Glutamatergic neuron (in vitro differentiated cells): ENCODE measurements at regions not wholly inside any gene's neighbourhood (a gene's known extent, or its start where the extent isn't known, plus 50 kb on each side); places are given as distances from the start of the nearest gene placed in this dataset.
A peak's percentile ranks its signal among the peaks of the same experiment; 100 is the strongest.

Source experiments
- DNase-seq: peaks from one replicate; pipeline ENCODE4 v3.0.0; 2022
- H3K27ac Mint-ChIP-seq: one replicate; pipeline ENCODE4 v1.8.0; 2020; ENCODE audit warnings: mild to moderate bottlenecking, mixed read lengths, inconsistent platforms; ENCODE audit not compliant: unreplicated experiment
- H3K27me3 Mint-ChIP-seq: one replicate; pipeline ENCODE4 v1.8.0; 2020; ENCODE audit warnings: mild to moderate bottlenecking, moderate library complexity, mixed read lengths, inconsistent platforms; ENCODE audit not compliant: unreplicated experiment
- H3K36me3 Mint-ChIP-seq: one replicate; pipeline ENCODE4 v1.8.0; 2020; ENCODE audit warnings: mild to moderate bottlenecking, mixed read lengths, inconsistent platforms; ENCODE audit not compliant: unreplicated experiment
- H3K4me1 Mint-ChIP-seq: one replicate; pipeline ENCODE4 v1.8.0; 2020; ENCODE audit warnings: mild to moderate bottlenecking, low read depth, mixed read lengths, inconsistent platforms; ENCODE audit not compliant: unreplicated experiment
- H3K4me3 Mint-ChIP-seq: one replicate; pipeline ENCODE4 v1.8.0; 2020; ENCODE audit warnings: mild to moderate bottlenecking, mixed read lengths, inconsistent platforms; ENCODE audit not compliant: unreplicated experiment
- H3K9me3 Mint-ChIP-seq: one replicate; pipeline ENCODE4 v1.8.0; 2020; ENCODE audit warnings: mild to moderate bottlenecking, moderate library complexity, mixed read lengths, inconsistent platforms; ENCODE audit not compliant: unreplicated experiment
- CTCF ChIP-seq: fragments of 200-600 bp; sonication (generic); IDR thresholded peaks from one replicate; pipeline ENCODE4 v1.5.0; 2021; ENCODE audit not compliant: partially characterized antibody, unreplicated experiment

- Mint-ChIP-seq H3K27ac (no peak overlapping the region), H3K4me3 (no peak overlapping the region), H3K36me3 (no peaks in the 10 kb centered on the region), H3K27me3 (peaks cover 2% of the 10 kb centered on the region), H3K9me3 (peaks cover 4% of the 10 kb centered on the region), H3K4me1 (peaks cover 28% of the 10 kb centered on the region)
- no peak for TF ChIP-seq CTCF
- no peak for DNase-seq
These were observed 206.7 kb upstream of the RFC3 start for GRCh38 chr13:33611121-33611805.

DNA sequence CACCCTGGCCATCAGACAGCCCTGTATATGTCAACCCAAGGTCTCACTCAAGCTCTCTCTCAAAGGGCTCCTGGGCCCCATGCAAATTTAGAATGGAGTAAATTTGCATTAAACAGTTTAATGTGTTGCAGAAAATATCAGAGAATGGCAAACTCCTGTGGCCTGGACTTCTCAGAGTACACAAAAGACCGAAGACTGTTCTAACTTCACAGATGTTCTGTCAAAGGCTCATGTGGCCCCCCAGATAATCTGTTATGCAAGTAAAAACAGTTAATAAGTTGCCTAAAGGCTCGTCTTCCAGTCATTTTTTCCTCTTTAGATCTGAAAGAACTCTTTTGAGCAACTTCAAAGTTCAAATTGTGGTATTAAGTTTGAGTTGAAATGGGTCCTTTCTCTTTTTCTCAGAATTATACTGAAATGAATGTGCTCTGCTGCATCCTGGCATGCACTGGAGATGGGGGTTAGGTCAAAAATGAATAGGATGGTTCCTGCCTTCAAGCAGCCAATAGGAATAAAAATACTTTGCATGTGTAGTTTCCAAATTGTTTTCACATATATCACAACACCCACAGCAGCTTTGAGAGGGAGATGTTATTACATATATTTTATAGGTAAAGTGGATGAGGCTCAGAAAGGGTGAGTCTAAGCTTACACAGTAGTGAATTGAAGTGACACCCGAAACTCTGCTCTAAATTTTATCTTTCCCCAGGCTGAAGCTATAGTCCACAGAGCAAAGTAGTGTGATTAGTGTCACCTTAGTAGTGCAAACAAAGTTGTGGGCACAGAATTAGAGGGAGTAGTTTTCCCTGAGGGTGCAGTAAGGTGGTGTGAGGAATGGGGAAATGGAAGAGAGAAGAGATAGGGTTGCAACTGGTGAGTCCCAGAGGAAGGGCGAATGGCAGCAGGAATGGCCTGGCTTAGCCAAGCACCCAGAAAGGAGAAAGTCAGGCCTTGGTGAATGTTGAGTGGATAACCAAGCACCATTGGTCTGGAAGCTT is 205.0 kb upstream of the RFC3 start:
- Mint-ChIP-seq H3K27me3 (peaks cover 4% of the 10 kb centered on the region), H3K27ac (no peak overlapping the region), H3K9me3 (peaks cover 4% of the 10 kb centered on the region), H3K4me3 (no peak overlapping the region), H3K36me3 (no peaks in the 10 kb centered on the region), H3K4me1 (peaks cover 32% of the 10 kb centered on the region)
- TF ChIP-seq CTCF: no peak
- no peak for DNase-seq

DNA sequence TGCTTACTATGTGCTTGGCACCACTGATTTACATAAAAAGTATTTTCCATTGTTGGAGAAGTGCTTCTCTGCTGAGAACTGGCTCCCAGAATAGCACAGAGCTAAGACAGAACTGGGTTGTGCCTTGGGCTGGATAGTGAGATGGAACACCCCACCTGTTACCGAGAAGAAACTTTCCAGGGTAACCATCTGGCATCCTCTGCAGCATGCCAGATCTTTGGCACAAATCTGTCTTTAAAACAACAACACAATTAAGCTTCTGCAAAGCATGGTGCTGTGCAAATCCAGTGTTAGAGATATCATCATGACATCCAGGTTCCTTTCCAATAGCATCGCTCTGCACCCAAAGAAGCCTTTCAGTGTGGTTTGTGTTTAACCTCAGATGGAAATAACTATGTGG is 202.5 kb upstream of the RFC3 start:
- TF ChIP-seq CTCF: no peak

DNA sequence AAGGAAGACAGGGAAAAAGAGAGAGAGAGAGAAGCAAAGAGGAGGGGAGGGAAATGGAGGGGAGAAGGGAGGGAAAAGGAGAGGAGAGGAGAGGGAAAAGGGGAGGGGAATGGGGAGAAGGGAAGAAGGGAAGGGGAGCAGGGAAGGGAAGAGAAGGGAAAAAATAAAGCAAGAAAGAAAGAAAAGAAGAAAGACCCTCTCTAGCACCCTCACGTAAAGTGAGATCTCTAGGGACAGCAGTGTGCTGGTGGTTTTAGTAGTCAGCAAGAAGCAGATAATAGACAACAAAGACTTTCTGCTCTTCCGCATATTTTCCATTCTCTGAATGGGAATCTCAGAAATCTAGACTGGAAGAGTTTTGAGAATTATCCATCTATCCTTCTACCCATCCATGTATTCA is 201.8 kb upstream of the RFC3 start:
- Mint-ChIP-seq H3K4me1 (peaks cover 30% of the 10 kb centered on the region), H3K27me3 (peaks cover 2% of the 10 kb centered on the region), H3K27ac (no peak overlapping the region), H3K9me3 (peaks cover 4% of the 10 kb centered on the region), H3K4me3 (no peak overlapping the region), H3K36me3 (no peaks in the 10 kb centered on the region)
- DNase-seq: no peak
- TF ChIP-seq CTCF: no peak

More for the DNA sequence above, 202.5 kb upstream of the RFC3 start:
- Mint-ChIP-seq H3K4me1 (peaks cover 32% of the 10 kb centered on the region), H3K27me3 (peaks cover 4% of the 10 kb centered on the region), H3K27ac (peak overlapping the region; percentile 87), H3K4me3 (no peak overlapping the region), H3K36me3 (no peaks in the 10 kb centered on the region), H3K9me3 (peaks cover 4% of the 10 kb centered on the region)
- DNase-seq: no peak
